Stimulated activated CD8-positive, alpha-beta memory T cell treated with anti-CD3 and anti-CD28 coated beads, Interleukin-4, amount 100 ng/mL, for 24 hours (primary cell): ENCODE measurements at regions not wholly inside any gene's neighbourhood (a gene's known extent, or its start where the extent isn't known, plus 50 kb on each side); places are given as distances from the start of the nearest gene placed in this dataset.
"Not testable (repeated sequence)": the region's sequence is repeated elsewhere in the genome, so short reads cannot be mapped to it uniquely, and the experiment has no call there.

Experiments
- DNase-seq: peaks from one replicate; pipeline ENCODE4 v3.0.0-alpha.2; 2020; ENCODE audit warnings: low read depth

DNA sequence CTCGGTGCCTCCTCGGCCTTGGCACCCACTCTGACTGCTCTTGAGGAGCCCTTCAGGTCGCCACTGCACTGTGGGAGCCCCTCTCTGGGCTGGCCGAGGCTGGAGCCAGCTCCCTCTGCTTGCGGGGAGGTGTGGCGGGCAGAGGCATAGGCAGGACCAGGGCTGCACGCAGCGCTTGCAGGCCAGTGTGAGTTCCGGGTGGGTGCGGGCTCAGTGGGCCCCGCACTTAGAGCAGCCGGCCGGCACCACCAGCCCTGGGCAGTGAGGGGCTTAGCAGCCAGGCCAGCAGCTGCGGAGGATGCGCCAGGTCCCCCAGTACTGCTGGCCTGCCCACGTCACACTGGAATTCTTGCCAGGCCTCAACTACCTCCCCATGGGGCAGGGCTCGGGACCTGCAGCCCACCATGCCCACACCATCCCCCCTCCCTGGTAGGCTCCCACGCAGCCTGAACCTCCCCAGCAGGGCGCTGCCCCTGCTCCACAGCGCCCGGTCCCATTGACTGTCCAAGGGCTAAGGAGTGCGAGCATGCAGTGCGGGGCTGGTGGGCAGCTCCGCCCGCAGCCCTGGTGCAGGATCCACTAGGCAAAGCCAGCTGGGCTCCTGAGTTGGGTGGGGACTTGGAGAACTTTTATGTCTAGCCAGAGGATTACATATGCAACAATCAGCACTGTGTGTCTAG is 602.9 kb upstream of the ST8SIA4 start:
- no peak for DNase-seq

- no peak for DNase-seq
These were observed 579.8 kb upstream of the ST8SIA4 start for GRCh38 chr5:101482931-101483330.

- DNase-seq: no peak
These were observed 570.4 kb upstream of the ST8SIA4 start for GRCh38 chr5:101473483-101473882.

DNA sequence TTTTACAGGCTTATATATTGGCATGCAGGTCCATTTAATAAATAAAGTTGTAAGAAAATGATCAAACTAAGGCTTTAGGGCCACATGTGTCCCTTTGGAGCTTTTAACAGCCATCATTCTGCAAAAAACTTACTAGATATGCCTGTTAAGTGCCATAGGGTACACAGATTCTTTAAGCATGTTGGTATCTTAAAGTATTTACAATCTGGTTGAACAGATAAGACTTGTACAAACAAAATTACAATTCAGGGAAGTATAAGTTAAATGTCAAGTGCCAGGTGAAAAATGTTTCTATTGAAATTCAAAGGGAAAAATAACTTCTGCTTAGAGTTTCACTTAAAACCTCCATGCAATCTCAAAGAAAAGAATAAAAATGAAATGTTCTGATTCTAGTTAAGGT is 558.4 kb upstream of the ST8SIA4 start:
- no peak for DNase-seq

- DNase-seq: no peak
These were observed 555.5 kb upstream of the ST8SIA4 start for GRCh38 chr5:101458587-101458986.

- DNase-seq: no peak
These were observed 552.8 kb upstream of the ST8SIA4 start for GRCh38 chr5:101455851-101456250.

DNA sequence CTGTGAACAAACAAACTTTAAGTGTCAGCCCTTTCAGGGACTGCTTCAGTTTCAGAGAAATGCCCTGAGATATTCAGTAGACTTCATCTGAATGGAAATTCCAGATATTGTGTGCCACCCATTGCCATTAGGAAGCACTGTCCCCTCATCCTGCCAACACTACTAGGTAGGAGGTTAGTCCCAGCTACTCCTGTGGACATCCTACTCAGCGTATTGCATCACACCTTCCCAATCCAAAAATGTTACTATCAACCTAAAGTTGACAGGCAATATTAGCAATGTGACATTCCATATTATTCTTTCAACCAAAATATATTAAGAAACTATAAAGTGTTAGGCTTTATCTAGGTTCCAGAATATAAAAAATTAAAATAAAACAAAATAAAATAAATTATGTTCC is 552.0 kb upstream of the ST8SIA4 start:
- no peak for DNase-seq

DNA sequence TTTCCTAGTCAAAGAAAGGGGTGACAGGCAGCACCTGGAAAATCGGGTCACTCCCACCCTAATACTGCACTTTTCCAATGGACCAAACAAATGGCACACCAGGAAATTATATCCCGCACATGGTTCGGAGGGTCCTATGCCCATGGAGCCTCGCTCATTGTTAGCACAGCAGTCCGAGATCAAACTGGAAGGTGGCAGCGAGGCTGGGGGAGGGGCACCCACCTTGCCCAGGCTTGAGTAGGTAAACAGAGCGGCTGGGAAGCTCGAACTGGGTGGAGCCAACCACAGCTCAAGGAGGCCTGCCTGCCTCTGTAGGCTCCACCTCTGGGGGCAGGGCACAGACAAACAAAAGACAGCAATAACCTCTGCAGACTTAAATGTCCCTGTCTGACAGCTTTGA is 539.2 kb upstream of the ST8SIA4 start:
- not testable (repeated sequence) for DNase-seq

DNA sequence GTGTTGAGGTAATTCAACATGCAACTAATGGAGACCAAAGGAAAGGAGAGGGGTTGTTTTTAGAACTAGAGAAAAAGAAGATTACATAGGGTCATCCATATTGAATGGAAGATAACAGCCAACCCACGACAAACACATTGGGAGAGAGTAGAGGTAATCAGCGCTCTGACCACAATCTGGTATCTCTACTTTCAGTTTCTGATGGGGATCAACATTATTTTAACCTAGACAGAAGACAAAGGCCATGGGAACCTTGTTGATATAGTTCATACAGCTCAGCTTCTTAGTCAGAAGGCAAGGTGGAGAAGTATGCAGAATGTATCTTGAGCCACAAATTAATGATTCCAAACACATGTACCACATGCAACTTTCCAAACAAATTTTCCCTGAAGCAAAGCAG is 537.1 kb upstream of the ST8SIA4 start:
- no peak for DNase-seq

DNA sequence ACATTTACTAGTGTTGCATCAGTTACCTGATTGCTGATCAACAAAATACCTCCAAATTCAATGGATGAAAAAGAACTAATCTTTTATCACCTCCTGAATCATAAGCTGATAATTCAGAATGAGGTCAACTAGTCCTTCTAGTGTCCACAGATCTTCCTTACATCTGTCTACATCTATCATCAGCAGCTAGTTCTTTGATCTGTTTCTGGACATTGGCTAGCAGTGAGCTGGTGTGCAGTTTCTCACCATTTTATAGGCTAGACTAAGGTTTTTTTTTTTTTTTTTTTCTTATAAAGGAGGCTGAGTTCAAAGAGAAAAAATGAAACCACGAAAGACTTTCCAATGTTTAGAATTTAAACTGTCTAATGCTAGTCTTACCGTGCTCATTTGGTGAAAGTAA is 534.3 kb upstream of the ST8SIA4 start:
- DNase-seq: no peak

DNA sequence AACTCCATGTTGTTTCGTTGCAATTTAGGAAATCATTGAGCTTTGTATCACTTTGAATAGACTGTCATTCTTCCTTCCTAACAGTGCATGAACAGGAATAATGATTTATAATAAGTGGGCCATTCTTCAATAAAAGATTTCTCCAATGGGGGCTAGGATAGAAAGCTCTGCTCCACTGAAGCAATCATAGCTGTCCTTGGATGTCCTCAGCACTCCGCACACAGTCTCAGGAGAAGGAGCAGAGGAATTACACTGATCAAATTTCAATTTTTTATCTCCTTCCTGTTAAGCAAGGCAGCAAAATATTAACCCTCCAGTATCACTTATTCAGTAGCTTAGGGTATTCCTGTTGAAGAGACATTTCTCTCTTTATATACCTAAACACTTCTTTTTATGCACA is 532.7 kb upstream of the ST8SIA4 start:
- DNase-seq: no peak

- no peak for DNase-seq
These were observed 528.1 kb upstream of the ST8SIA4 start for GRCh38 chr5:101431201-101431600.

- DNase-seq: no peak
These were observed 527.5 kb upstream of the ST8SIA4 start for GRCh38 chr5:101430551-101430950.

GRCh38 chr5:101429241-101429640 is 526.2 kb upstream of the ST8SIA4 start:
- DNase-seq: no peak

GRCh38 chr5:101425339-101425859 is 522.3 kb upstream of the ST8SIA4 start:
- DNase-seq: no peak

DNA sequence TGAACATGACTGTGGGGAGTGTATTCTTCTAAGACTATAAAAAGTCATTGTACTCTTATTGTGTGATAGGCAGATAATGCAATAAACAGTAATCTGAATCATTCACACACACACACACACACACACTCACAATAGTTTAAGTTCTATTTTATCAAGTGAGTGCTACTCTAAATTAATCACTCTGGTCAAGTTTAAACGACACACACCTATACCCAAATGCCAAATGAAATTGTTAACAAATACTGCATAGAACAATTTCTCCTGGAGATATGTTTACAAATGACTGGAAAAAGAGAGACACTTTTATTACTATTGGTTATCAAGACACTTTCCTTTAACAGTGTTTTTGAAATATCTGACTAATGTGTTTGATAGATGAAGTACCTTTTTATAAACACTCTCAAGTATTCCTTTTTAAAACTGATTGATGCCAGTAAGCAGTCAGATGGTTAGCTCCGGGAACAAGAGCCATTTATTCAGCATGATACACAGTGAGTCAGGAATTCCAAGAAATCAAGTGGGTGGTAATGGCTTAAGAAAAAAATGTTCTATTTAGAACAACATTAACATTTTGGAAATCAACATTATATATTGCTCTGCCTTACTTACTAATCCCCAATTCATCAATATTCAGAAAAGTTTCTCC is 521.6 kb upstream of the ST8SIA4 start:
- no peak for DNase-seq

DNA sequence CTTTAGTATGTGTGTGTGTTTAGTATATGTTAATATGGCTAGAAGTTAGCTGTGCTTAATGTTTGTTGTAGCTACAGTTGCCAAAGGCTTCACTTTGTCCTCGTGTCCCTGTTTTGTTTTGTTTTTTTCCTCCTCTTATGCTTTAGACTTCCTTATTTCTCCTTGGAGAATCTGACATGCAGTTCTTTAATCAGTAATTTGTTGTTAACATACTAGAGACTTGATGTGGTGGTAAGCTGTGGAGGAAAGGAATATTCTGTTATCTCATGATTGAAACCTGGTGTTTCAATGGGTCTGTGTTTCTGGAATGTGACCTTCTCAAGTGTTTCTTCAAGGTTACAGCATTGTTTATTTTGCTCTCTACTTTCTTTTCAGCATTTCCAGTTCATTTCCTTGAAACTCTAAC is 515.6 kb upstream of the ST8SIA4 start:
- DNase-seq: no peak

DNA sequence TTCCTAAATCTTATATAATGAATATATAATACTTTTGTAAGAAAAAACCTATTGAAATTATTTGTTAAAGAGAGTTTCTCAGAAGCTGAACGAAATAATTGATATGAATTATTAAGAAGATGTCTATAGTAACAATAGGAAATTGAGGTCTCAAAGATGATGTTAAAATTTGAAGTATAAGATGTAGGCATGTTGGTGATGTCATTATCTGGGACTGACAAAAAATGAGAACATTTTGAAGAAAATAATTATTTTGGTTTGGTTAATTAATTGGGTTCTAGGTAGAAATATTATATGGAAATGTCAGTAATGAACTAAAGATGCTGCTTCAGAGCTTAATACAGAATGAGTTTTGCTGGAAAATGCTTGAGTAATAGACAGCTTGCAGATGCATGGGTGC is 501.4 kb upstream of the ST8SIA4 start:
- DNase-seq: no peak

GRCh38 chr5:101393795-101394450 is 490.8 kb upstream of the ST8SIA4 start:
- DNase-seq: no peak

DNA sequence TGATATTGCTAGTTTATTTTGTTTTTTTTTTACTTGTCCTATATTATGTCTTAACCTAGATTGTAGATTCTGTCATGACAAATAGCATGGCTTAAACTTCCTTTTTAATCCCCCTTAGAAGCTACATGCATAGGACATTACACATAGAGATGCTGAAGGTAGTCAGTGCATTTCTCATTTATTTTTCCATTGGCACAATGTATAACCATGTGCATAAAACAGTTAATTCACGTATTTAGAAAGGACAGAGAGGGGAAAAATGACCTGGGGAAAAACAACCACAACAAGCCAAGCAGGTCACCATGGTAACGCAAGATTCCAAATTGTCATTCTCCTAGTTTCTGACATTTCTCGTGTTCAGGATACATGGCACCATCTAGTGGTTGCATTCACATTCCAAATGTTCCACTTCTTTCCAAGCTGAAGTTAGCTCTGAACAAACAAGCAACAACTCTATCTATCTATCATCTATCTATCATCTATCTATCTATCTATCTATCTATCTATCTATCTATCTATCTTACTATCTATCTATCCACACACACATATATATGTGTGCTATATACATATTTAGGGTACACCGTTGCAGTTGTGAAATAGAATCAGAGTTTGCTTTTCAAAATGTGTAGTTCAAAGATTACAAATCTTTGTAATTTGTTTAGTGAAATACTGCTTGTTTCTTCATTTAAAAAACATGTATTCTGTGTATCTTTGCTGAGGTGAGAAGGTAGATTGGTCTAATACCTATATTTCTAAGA is 487.2 kb upstream of the ST8SIA4 start:
- DNase-seq: no peak

DNA sequence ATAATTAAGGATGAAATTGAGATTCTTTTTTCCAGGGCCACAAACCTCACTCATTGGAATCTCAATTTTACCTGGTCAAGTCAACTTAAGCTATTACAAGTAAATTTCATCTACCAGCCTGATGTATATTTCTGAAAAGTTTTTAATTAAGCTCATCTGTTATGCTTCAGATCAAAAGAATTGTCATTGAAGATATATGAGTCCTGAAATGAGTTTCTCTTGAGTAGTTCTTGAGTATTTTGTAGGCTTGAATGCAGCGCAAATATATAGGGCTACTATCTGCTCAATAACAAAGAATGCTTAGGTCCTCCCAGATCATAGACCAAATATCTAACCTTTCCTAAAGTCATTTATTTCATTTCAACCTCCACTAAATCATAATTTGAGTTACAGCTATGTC is 482.2 kb upstream of the ST8SIA4 start:
- DNase-seq: no peak

- no peak for DNase-seq
These were observed 467.1 kb upstream of the ST8SIA4 start for GRCh38 chr5:101370181-101370580.

GRCh38 chr5:101364469-101364868 is 461.4 kb upstream of the ST8SIA4 start:
- no peak for DNase-seq
